NCI-H510A treated with DMSO at 0.1 percent for 48 hours (cell line): ENCODE measurements at regions not wholly inside any gene's neighbourhood (a gene's known extent, or its start where the extent isn't known, plus 50 kb on each side); places are given as distances from the start of the nearest gene placed in this dataset.
A peak's percentile ranks its signal among the peaks of the same experiment; 100 is the strongest.
"Not testable (repeated sequence)": the region's sequence is repeated elsewhere in the genome, so short reads cannot be mapped to it uniquely, and the experiment has no call there.

Source experiments
- DNase-seq: peaks from one replicate; lab custom pipeline; 2025; lab: John Stamatoyannopoulos, UW

GRCh38 chr13:31385540-31385939 is 185.8 kb downstream of the B3GLCT start:
- DNase-seq: no peak

DNA sequence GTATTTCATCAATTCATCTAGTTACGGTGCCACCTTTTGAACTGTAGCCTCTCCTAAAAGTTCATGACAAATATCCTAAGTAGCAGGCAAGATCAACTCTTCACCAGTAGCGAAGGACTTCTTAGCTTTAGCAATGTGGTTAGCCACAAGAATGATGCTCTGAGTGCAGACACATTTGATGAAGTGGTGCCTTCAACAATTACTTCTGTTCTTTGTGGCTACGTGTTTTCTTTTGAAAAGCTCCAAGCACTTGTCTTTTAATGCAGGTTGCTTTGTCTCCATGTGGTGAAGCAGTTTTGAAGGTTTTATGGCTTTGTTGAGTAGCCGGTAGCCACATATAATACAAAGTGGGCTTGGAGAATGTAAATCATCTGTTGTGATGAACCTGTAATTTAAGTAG is 194.7 kb downstream of the B3GLCT start:
- no peak for DNase-seq

GRCh38 chr13:31395090-31395489 is 195.3 kb downstream of the B3GLCT start:
- DNase-seq: no peak

DNA sequence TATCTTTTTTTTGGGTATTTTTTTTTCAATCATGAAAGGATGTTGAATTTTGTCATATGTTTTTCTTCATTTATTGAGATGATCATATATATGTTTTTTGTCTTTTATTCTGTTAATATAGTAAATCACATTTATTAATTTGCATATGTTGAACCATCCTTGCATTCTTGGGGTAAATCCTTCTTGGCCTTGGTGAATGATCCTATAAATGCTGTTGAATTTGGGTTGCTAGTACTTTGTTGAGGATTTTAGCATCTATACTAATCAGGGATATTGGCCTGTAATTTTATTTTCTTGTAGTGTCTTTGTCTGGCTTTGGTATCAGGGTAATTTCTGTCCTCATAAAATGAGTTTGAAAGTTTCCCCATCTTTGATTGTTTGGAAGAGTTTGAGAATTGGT is 199.9 kb downstream of the B3GLCT start:
- DNase-seq: no peak

DNA sequence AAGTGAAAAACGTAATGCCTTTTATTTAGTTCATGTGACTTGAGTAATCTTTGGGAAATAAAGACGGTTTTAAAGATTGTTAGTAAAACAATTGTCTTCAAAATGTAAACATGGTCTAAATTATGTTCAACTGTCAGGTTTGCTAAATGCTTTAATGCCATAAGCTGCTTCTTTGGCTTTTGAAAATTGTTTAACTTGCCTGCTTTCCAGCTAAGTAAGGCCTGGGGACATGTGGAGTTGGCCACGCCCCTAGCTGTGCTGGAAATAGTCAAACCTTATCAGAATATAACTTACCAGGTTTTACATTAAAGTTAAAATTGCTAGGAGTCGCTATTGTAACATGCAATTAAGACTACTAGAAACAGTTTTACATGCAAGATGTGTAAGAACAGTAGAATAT is 203.9 kb downstream of the B3GLCT start:
- DNase-seq: not testable (repeated sequence)

DNA sequence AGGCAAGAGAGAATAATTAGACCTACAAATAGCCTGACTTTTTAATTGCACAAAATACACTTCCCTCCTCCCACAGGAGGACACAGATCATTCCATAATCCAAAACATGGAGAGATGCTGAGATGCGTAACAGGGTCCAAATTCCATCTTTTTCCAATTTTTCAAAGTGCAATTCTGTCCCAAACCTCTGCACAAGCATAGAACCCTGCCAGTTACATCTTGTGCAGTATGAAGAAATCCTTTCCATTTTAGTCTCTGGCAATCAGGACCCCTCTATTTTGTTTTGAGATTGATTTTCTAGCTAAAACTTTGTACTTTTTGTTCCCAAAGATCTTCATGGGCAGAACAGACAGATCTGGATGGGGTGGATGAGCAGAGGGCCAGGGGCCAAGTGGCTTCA is 209.2 kb downstream of the B3GLCT start:
- DNase-seq: no peak

GRCh38 chr13:31409678-31410356 is 210.0 kb downstream of the B3GLCT start:
- DNase-seq: no peak

DNA sequence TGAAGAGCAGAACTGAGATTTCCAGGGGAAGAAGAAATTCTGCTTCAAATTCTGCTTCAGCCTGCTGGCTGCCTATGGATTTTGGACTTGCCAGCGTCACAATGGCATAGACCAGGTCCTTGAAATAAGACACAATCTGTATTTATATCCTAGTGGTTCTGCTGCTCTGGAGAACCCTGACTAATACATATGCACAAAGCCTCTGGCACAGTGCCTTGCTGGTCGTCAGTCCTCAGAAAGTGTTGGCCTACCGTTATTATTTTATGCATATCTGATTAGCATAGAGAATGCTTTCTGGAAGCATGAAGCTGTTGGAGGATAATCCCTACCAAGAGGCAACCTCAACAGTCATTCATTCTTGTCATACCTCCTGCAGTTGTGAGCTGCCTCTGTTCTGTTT is 213.7 kb downstream of the B3GLCT start:
- no peak for DNase-seq

GRCh38 chr13:31416066-31416465 is 216.3 kb downstream of the B3GLCT start:
- DNase-seq: no peak

- no peak for DNase-seq
Observed at GRCh38 chr13:31418186-31418585, 218.4 kb downstream of the B3GLCT start.

DNA sequence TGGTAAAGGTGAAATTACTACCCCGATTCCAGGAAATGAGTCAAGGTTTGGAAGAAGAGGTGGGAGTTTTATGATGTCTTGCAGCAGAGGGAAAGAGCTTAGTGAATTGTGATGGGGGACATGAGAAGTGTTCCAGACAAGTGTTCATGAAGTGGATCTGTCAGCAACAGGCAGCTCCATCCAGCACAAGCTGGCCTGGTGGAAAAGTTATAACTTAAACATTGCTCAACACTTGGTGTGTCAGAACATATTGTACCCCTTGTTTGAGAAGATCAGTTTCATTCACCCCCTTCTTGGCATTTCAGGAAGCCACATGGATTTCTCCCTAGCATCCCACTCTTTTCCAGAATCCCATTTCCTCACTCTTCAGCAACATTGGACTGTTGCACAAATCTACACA is 222.0 kb downstream of the B3GLCT start:
- no peak for DNase-seq

DNA sequence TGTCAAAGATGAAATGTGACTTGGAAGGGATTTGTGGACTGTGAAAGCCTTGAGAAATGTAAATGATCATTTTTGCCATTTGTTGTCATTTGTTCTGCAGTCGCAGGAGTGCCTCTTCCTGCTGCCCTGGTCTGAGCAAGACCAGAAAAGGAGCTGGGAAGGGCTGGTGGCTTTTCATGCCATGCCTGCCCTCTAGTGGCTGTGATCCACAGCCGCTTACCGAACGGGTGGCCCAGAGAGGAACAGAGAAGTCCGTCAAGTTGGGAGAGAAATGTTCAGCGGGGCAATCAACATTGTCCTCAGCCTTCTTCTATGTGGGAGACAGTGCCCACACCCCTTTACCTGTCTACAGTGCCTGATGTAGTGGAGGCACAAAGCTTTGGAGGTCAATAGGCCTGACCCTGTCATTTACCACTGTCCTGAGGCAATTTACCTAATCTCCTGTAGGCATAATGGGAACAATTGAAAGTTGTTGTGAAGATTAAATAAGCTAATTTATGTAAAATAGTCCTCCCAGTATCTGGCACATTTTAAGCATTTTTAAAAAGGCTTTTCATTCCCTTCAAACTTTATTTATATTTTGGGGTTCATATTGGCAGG is 224.5 kb downstream of the B3GLCT start:
- DNase-seq: peak; percentile 57

DNA sequence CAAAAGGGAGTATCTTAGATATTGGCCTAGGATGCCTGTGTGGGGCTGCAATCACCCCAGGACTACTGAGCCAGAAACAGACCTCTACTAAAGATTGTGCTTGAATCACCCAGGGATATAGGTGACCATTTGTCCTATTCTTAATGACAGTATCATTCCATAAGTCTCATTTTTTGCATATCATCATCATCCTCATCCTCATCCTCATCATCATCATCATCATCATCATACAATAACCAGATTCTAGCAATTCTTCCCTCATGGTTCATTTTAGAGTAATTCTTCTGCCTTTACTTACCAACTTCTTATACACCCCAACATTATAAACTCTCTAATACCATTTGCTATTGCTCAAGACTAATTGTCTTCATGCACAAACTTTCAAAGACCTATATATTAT is 226.6 kb downstream of the B3GLCT start:
- DNase-seq: no peak

DNA sequence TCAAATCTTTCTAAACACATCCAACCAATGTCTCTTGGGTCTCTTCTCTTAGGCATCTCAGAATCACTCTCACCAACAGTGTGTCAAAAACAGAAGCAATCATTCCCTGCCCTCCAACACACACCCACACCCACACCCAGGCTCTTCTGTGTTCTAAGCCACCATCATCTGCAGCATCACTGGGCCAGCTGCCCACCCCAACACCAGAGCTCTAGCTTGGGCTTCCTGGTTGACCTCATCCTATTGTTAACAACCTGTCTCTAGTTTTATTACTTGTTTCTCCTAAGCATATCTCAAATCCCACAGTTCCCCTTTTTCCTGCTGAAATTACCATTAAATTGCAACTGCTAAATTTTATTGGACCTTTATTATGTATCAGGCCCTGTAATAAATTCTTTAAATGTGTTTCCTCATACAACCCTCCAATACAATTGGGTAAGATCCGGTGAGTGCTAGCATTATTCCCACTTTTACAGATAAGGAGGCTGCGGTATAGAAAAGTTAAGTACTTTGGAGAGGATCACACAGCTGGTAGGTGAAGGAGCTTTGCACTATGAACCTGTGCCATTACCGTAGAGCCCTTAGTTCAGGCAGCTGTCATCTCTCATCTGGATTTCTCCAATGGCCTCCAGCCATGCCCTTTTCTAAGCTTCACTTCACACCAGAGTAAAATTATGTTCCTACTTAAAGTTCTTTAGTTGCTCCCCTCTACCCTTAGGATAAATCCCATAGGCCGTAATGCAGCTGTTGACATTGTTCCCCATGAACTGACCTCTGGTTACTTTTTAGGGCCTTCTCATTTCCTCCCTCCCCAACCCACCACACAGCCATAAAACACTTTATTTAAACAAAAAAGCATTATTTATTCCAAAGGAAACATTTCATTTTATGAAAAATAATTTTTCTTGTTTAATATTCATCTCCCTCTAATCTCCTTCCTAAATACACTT is 227.7 kb downstream of the B3GLCT start:
- DNase-seq: no peak

DNA sequence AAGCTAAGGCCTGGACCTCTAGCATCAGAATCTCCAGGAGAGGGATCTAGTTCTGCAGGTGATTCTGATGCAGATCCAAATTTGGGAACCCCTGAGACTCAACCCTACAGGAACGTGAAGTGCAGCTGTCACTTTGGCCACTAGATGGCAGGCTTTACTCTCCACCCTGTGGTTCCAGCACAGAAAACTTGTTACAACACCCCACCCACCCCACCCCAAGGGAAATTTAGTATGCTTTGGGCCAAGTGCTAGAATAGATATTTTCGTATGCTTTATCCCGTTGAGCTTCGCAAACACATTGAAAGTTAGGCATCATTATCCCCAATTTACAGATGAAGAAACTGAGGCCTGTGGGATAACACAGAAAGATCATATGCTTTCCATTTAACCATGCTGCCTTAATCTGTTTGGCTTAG is 232.0 kb downstream of the B3GLCT start:
- DNase-seq: peak; percentile 31

DNA sequence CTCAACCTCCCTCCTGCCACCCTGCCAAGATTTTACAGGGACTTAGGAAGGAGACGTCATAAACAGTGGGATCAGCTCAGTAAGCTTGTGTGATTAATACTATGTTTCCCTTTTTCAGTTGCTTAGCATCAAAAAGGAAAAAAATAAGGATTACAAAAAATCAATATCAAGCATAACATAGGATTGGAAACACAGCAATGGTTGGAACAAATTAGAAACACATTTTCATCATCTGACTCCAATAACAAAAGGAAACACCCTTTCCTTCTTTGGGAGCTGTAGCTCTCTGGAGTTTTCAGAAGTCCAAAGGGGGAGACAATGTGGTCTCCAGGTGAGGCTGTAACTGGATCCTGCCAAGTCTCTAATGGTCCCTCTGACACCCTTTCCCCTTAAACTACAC is 233.4 kb downstream of the B3GLCT start:
- DNase-seq: no peak

DNA sequence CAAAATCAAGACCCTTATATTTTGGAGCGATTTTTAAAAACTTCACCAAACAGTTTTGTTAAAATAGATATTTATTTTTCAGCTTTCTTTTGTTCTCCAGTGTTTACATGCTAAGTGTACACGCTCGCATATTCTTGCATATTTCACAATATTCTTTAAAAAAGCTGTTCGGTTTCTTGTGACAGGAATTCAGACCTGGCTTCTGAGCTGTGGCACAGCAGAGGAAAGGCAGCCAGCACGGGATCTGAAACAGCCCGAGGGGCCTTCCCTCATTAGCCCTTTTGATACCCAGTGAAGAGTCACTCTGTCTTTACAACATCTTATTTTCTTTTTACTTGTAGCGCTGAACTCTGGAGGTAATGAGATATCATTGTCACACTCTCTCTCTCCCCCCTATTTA is 234.0 kb downstream of the B3GLCT start:
- no peak for DNase-seq

GRCh38 chr13:31434613-31435012 is 234.8 kb downstream of the B3GLCT start:
- DNase-seq: no peak

GRCh38 chr13:31435536-31435935 is 235.8 kb downstream of the B3GLCT start:
- DNase-seq: no peak

DNA sequence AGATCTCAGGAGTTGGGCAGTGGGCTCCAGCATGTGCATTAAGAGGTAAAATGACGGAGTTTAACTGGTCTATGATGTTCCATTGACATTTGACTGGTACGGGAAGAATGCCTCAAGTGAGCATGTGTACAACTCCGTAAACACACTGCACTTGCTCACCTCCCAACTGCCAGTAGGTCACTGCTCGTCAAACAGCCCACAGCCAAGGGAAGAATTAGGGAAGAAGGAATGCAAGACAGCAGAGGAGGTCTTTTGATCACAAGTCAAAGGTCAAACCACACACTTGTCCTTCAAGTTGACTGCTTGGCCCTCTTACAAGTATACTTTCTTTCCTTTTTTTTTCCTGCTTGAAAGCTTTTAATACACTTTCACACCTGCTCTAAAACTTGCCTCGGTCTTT is 236.7 kb downstream of the B3GLCT start:
- DNase-seq: no peak

DNA sequence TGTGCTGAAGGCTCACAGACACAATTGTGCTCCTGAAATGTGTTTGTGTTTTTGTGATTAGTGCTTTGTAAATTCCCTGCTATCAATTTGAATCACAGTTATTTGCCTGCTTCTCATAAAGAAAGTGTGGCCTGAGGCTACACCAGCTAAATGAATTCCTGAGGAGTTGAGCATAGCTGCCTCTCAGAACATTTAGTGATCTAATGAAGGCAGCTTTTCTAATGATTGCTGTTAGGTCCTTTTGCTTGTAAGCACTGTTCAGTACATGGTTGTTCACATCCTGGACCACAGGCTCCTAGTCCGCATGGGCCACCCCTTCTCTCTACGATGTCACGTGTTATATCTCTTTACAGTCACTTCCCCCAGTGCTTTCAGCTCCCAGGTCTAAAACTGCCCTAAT is 238.2 kb downstream of the B3GLCT start:
- DNase-seq: no peak

DNA sequence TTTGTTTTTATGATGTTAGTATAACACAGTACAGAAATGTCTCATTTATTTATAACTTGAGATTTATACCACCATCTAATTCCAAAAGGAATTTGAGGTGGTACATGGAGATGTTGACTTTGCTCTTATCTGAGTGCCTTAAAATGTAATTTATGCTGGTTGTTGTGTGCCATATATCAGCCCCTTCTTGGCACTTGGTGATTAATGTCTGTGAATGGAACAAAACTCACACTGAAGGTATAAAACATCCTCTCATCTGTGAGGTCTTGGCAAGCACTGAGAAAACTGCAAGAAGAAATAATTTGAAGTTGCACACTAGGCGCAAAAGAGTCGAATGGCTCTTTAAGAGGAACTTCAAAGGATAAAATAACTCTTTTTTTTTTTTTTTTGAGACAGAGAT is 240.4 kb downstream of the B3GLCT start:
- DNase-seq: no peak
